Hepatocyte (in vitro differentiated cells): ENCODE measurements at regions not wholly inside any gene's neighbourhood (a gene's known extent, or its start where the extent isn't known, plus 50 kb on each side); places are given as distances from the start of the nearest gene placed in this dataset.

Source experiments
- CTCF ChIP-seq: fragments of 200-600 bp; sonication (generic); IDR thresholded peaks from 2 replicates; pipeline ENCODE4 v1.5.1; 2016; ENCODE audit warnings: antibody characterized with exemption, mild to moderate bottlenecking; ENCODE audit not compliant: poor library complexity
- EZH2 ChIP-seq: fragments of 200-600 bp; sonication (generic); IDR thresholded peaks from 2 replicates; pipeline ENCODE4 v1.6.1; 2016; ENCODE audit warnings: antibody characterized with exemption, mild to moderate bottlenecking, borderline replicate concordance

GRCh38 chr6:27154696-27155095, 92.8 kb upstream of the PRSS16 start:
- no peak for TF ChIP-seq CTCF
- no peak for TF ChIP-seq EZH2
